WTC11 (cell line): ENCODE measurements at regions not wholly inside any gene's neighbourhood (a gene's known extent, or its start where the extent isn't known, plus 50 kb on each side); places are given as distances from the start of the nearest gene placed in this dataset.
A peak's percentile ranks its signal among the peaks of the same experiment; 100 is the strongest.

Experiments used
- ATAC-seq: fragments of 200-7000 bp; cut with Tn5 transposase; 2 replicates; pipeline ENCODE4 v1.10.0; 2021; ENCODE audit warnings: mild to moderate bottlenecking, moderate library complexity
- CTCF ChIA-PET: fragments of 300-600 bp; sonication (Branson Sonifier 250); formaldehyde crosslinking; loops from one replicate; lab custom pipeline; 2021; ENCODE audit warnings: antibody characterized with exemption; lab: Charles Lee
- POLR2A ChIA-PET: fragments of 350-600 bp; sonication (Branson Sonifier 250); formaldehyde crosslinking; loops from one replicate; lab custom pipeline; 2021; ENCODE audit warnings: antibody characterized with exemption; lab: Charles Lee
- DNase-seq: peaks from one replicate; pipeline ENCODE4 v3.0.0; 2021; ENCODE audit warnings: low spot score
- H3K27ac Mint-ChIP-seq: 2 replicates; pipeline ENCODE4 v1.8.0; 2021; ENCODE audit warnings: mixed read lengths
- H3K27me3 Mint-ChIP-seq: 2 replicates; pipeline ENCODE4 v1.8.0; 2021; ENCODE audit warnings: low read depth, mild to moderate bottlenecking, moderate library complexity, mixed read lengths
- H3K36me3 Mint-ChIP-seq: 2 replicates; pipeline ENCODE4 v1.8.0; 2021; ENCODE audit warnings: mixed read lengths
- H3K4me1 Mint-ChIP-seq: 2 replicates; pipeline ENCODE4 v1.8.0; 2022; ENCODE audit warnings: mixed read lengths
- H3K4me3 Mint-ChIP-seq: 2 replicates; pipeline ENCODE4 v1.8.0; 2021; ENCODE audit warnings: mild to moderate bottlenecking, moderate library complexity, mixed read lengths
- H3K9me3 Mint-ChIP-seq: 2 replicates; pipeline ENCODE4 v1.8.0; 2021; ENCODE audit warnings: mixed read lengths
- E2F1 ChIP-seq: sonication (generic); formaldehyde crosslinking; IDR thresholded peaks from 2 replicates; pipeline ENCODE4 v1.8.0; 2022; ENCODE audit warnings: mild to moderate bottlenecking, missing genetic modification reagents
- E2F5 ChIP-seq: sonication (generic); formaldehyde crosslinking; IDR thresholded peaks from 2 replicates; pipeline ENCODE4 v1.8.1; 2022; ENCODE audit warnings: mild to moderate bottlenecking, moderate library complexity, missing genetic modification reagents
- ELF4 ChIP-seq: sonication (generic); formaldehyde crosslinking; IDR thresholded peaks from 2 replicates; pipeline ENCODE4 v1.8.1; 2022; ENCODE audit warnings: low read depth, mild to moderate bottlenecking, moderate library complexity, missing genetic modification reagents
- ETV6 ChIP-seq: sonication (generic); formaldehyde crosslinking; IDR thresholded peaks from 2 replicates; pipeline ENCODE4 v1.8.1; 2022; ENCODE audit warnings: mild to moderate bottlenecking, missing genetic modification reagents
- MXD4 ChIP-seq: fragments of 250-450 bp; sonication (Bioruptor Pico); IDR thresholded peaks from 2 replicates; pipeline ENCODE4 v1.8.0; 2021; ENCODE audit warnings: mild to moderate bottlenecking, moderate library complexity, borderline replicate concordance
- MYBL2 ChIP-seq: sonication (generic); formaldehyde crosslinking; IDR thresholded peaks from 2 replicates; pipeline ENCODE4 v1.8.1; 2023; ENCODE audit warnings: mild to moderate bottlenecking, moderate library complexity, missing genetic modification reagents
- NR2C2 ChIP-seq: sonication (generic); formaldehyde crosslinking; IDR thresholded peaks from 2 replicates; pipeline ENCODE4 v1.8.0; 2022; ENCODE audit warnings: mild to moderate bottlenecking, missing genetic modification reagents
- OVOL2 ChIP-seq: fragments of 250-450 bp; sonication (Bioruptor Pico); IDR thresholded peaks from 2 replicates; pipeline ENCODE4 v1.9.0; 2021; ENCODE audit warnings: mild to moderate bottlenecking, borderline replicate concordance
- PRRX2 ChIP-seq: fragments of 250-450 bp; sonication (Bioruptor Pico); IDR thresholded peaks from 2 replicates; pipeline ENCODE4 v1.8.0; 2021; ENCODE audit warnings: mild to moderate bottlenecking
- SMAD3 ChIP-seq: sonication (generic); formaldehyde crosslinking; IDR thresholded peaks from 2 replicates; pipeline ENCODE4 v1.8.0; 2022; ENCODE audit warnings: missing genetic modification reagents, mild to moderate bottlenecking, borderline replicate concordance
- SP1 ChIP-seq: sonication (generic); formaldehyde crosslinking; conservative IDR thresholded peaks from 2 replicates; pipeline ENCODE4 v1.8.1; 2022; ENCODE audit warnings: missing genetic modification reagents
- TCF7 ChIP-seq: sonication (generic); formaldehyde crosslinking; IDR thresholded peaks from 2 replicates; pipeline ENCODE4 v1.8.0; 2022; ENCODE audit warnings: mild to moderate bottlenecking, low read depth, missing genetic modification reagents, moderate library complexity
- ZBTB43 ChIP-seq: sonication (generic); formaldehyde crosslinking; IDR thresholded peaks from 2 replicates; pipeline ENCODE4 v1.8.1; 2023; ENCODE audit warnings: mild to moderate bottlenecking, missing genetic modification reagents
- ZMAT4 ChIP-seq: fragments of 250-450 bp; sonication (Bioruptor Pico); IDR thresholded peaks from 2 replicates; pipeline ENCODE4 v1.9.0; 2021; ENCODE audit warnings: mild to moderate bottlenecking
- ZNF263 ChIP-seq: sonication (generic); formaldehyde crosslinking; IDR thresholded peaks from 2 replicates; pipeline ENCODE4 v1.8.1; 2022; ENCODE audit warnings: low read depth, mild to moderate bottlenecking, moderate library complexity, missing genetic modification reagents
- ZNF281 ChIP-seq: sonication (generic); formaldehyde crosslinking; IDR thresholded peaks from 2 replicates; pipeline ENCODE4 v1.8.0; 2023; ENCODE audit warnings: mild to moderate bottlenecking, missing genetic modification reagents
- ZNF423 ChIP-seq: fragments of 250-450 bp; sonication (Bioruptor Pico); IDR thresholded peaks from 2 replicates; pipeline ENCODE4 v2.1.2; 2022; ENCODE audit warnings: mild to moderate bottlenecking, moderate library complexity
- ZNF425 ChIP-seq: fragments of 250-450 bp; sonication (Bioruptor Pico); conservative IDR thresholded peaks from 2 replicates; pipeline ENCODE4 v1.9.0; 2021; ENCODE audit warnings: mild to moderate bottlenecking
- ZNF512 ChIP-seq: sonication (generic); formaldehyde crosslinking; IDR thresholded peaks from 2 replicates; pipeline ENCODE4 v1.8.1; 2022; ENCODE audit warnings: missing genetic modification reagents, borderline replicate concordance

- H3K9me3 Mint-ChIP-seq: peaks cover 13% of the 10 kb centered on the region
- H3K4me3 Mint-ChIP-seq: peak overlapping the region; percentile 21; the same call in 1 of the 2 replicates
- DNase-seq (peak; percentile 26), ATAC-seq (peak; percentile 31)
- ChIA-PET POLR2A (no interaction called here), CTCF (interaction anchor here (1.7 kb wide), 1 partner anchor 23 kb away, joined by 9 read pairs; no protein-coding TSS in a partner anchor)
- H3K27me3 Mint-ChIP-seq: peaks cover 14% of the 10 kb centered on the region
- H3K27ac Mint-ChIP-seq: peak overlapping the region; percentile 98
- peaks cover 47% of the 10 kb centered on the region for H3K4me1 Mint-ChIP-seq
- TF ChIP-seq ZBTB43: no peak
- no peak for TF ChIP-seq MYBL2 (CRISPR knock-in tag)
- no peak for TF ChIP-seq ZNF263 (CRISPR knock-in tag)
- no peak for TF ChIP-seq NR2C2 (CRISPR knock-in tag)
- no peak for TF ChIP-seq ZNF512 (CRISPR knock-in tag)
- no peak for TF ChIP-seq MXD4 (CRISPR knock-in tag)
- no peak for TF ChIP-seq ZMAT4 (CRISPR knock-in tag)
- TF ChIP-seq ZNF281 (CRISPR knock-in tag): no peak
- TF ChIP-seq ETV6 (CRISPR knock-in tag): no peak
- TF ChIP-seq SMAD3 (CRISPR knock-in tag): no peak
- TF ChIP-seq OVOL2 (CRISPR knock-in tag): no peak
- no peak for TF ChIP-seq ZNF425
- TF ChIP-seq ELF4: no peak
- TF ChIP-seq ZNF423: no peak
- TF ChIP-seq PRRX2 (CRISPR knock-in tag): no peak
- no peaks in the 10 kb centered on the region for H3K36me3 Mint-ChIP-seq
These were observed 456.3 kb upstream of the MYT1L start for GRCh38 chr2:2787301-2787907.

- H3K4me1 Mint-ChIP-seq: peaks cover 11% of the 10 kb centered on the region
- H3K4me3 Mint-ChIP-seq: no peak overlapping the region
- ChIA-PET POLR2A (no interaction called here), CTCF (no interaction called here)
- DNase-seq (no peak), ATAC-seq (no peak)
- no peak overlapping the region for H3K27ac Mint-ChIP-seq
- peaks cover 28% of the 10 kb centered on the region for H3K9me3 Mint-ChIP-seq
- peaks cover 22% of the 10 kb centered on the region for H3K36me3 Mint-ChIP-seq
- peaks cover 19% of the 10 kb centered on the region for H3K27me3 Mint-ChIP-seq
- TF ChIP-seq E2F5 (CRISPR knock-in tag) (no peak), PRRX2 (CRISPR knock-in tag) (no peak), ZBTB43 (no peak), TCF7 (CRISPR knock-in tag) (no peak), E2F1 (CRISPR knock-in tag) (no peak), SP1 (CRISPR knock-in tag) (no peak)
These were observed 450.9 kb upstream of the MYT1L start for GRCh38 chr2:2782007-2782406.
